H1 (cell line): ENCODE measurements at regions not wholly inside any gene's neighbourhood (a gene's known extent, or its start where the extent isn't known, plus 50 kb on each side); places are given as distances from the start of the nearest gene placed in this dataset.

Experiments
- CTCF ChIA-PET: fragments of 300-600 bp; sonication (Branson Sonifier 250); formaldehyde crosslinking; loops from one replicate; lab custom pipeline; 2021; ENCODE audit not compliant: partially characterized antibody; lab: Charles Lee
- POLR2A ChIA-PET: fragments of 300-600 bp; sonication (Branson Sonifier 250); formaldehyde crosslinking; loops from one replicate; lab custom pipeline; 2021; ENCODE audit warnings: inconsistent platforms; ENCODE audit not compliant: partially characterized antibody; lab: Charles Lee
- DNase-seq, 2 experiments: peaks; one replicate each; pipeline versions ENCODE4 v3.0.0 to v3.0.0-alpha.2; 2010 to 2022; ENCODE audit warnings: low spot score in 2 of 2, low read depth in 1 of 2, mixed read lengths in 1 of 2
- FAIRE-seq: peaks from 2 replicates; lab custom pipeline; 2011; peaks lifted over from hg19 to GRCh38; lab: Jason Lieb, UNC
- H2AFZ ChIP-seq: 2 replicates; pipeline ENCODE4 v1.8.1; 2012; ENCODE audit warnings: low read length, inconsistent platforms
- H2AK5ac ChIP-seq: 2 replicates; pipeline ENCODE4 v1.6.1; 2013; ENCODE audit warnings: low read depth, low read length
- H2BK120ac ChIP-seq: replicated peaks from 2 replicates; pipeline ENCODE3; 2013; ENCODE audit warnings: low read depth, low read length, inconsistent platforms
- H2BK12ac ChIP-seq: 2 replicates; pipeline ENCODE4 v1.6.1; 2013; ENCODE audit warnings: low read depth, low read length
- H2BK15ac ChIP-seq: 2 replicates; pipeline ENCODE4 v1.6.1; 2013; ENCODE audit warnings: low read length
- H2BK20ac ChIP-seq: 2 replicates; pipeline ENCODE4 v1.6.1; 2013; ENCODE audit warnings: low read length
- H2BK5ac ChIP-seq: 2 replicates; pipeline ENCODE4 v1.6.1; 2013; ENCODE audit warnings: low read depth, low read length
- H3K14ac ChIP-seq: 2 replicates; pipeline ENCODE4 v1.6.1; 2013; ENCODE audit warnings: inconsistent platforms; ENCODE audit not compliant: insufficient read length
- H3K18ac ChIP-seq: 2 replicates; pipeline ENCODE4 v1.6.1; 2013; ENCODE audit warnings: low read length; ENCODE audit errors: extremely low read depth
- H3K23ac ChIP-seq: 2 replicates; pipeline ENCODE4 v1.6.1; 2013; ENCODE audit warnings: inconsistent platforms; ENCODE audit not compliant: insufficient read length
- H3K23me2 ChIP-seq: 2 replicates; pipeline ENCODE4 v1.6.1; 2013; ENCODE audit warnings: low read depth, low read length
- H3K27ac ChIP-seq: 2 replicates; pipeline ENCODE4 v1.6.1; 2011; ENCODE audit warnings: low read depth, low read length, inconsistent platforms
- H3K27me3 ChIP-seq, 4 experiments: replicated peaks in 1 of 4; 1 replicate in 1 of 4; 2 replicates in 3 of 4; pipeline versions ENCODE4 v1.6.1 to v1.8.1; 2011 to 2013; ENCODE audit warnings: low read length in 3 of 4, mild to moderate bottlenecking in 3 of 4, inconsistent platforms in 2 of 4, mixed read lengths in 2 of 4, moderate library complexity in 1 of 4; ENCODE audit not compliant: control insufficient read depth in 3 of 4, insufficient read depth in 3 of 4; ENCODE audit errors: extremely low read depth in 1 of 4
- H3K36me3 ChIP-seq, 4 experiments: 2 replicates each; pipeline versions ENCODE4 v1.6.1 to v1.8.1; 2011 to 2013; ENCODE audit warnings: mild to moderate bottlenecking in 4 of 4, low read length in 3 of 4, moderate library complexity in 2 of 4, control low read depth in 1 of 4, inconsistent platforms in 1 of 4; ENCODE audit not compliant: insufficient read depth in 4 of 4, control insufficient read depth in 2 of 4
- H3K4ac ChIP-seq: replicated peaks from 2 replicates; pipeline ENCODE3; 2013; ENCODE audit warnings: low read length, low read depth, mixed read lengths, inconsistent platforms; ENCODE audit not compliant: insufficient read length
- H3K4me1 ChIP-seq, 4 experiments: replicated peaks in 1 of 4; 1 replicate in 1 of 4; 2 replicates in 3 of 4; pipeline versions ENCODE4 v1.6.1 to v1.8.1; 2011 to 2013; ENCODE audit warnings: low read length in 3 of 4, inconsistent platforms in 2 of 4, mixed read lengths in 1 of 4; ENCODE audit not compliant: insufficient read depth in 4 of 4, control insufficient read depth in 3 of 4
- H3K4me2 ChIP-seq, 2 experiments: 2 replicates each; pipeline versions ENCODE4 v1.6.1 to v1.8.1; 2011 to 2013; ENCODE audit warnings: low read depth in 2 of 2, low read length in 2 of 2, control low read depth in 1 of 2, inconsistent platforms in 1 of 2, mild to moderate bottlenecking in 1 of 2; ENCODE audit not compliant: insufficient read depth in 1 of 2
- H3K4me3 ChIP-seq, 4 experiments: fragments of 200-600, 300-600 bp in 1 of 4; sonication (generic), shearing (Covaris generic), sonication (Bioruptor Twin) in 1 of 4; 2 replicates each; pipeline versions ENCODE4 v1.5.1 to v1.8.1; 2011 to 2016; ENCODE audit warnings: low read length in 4 of 4, low read depth in 3 of 4, control low read depth in 2 of 4, inconsistent platforms in 2 of 4, mild to moderate bottlenecking in 2 of 4, mixed read lengths in 1 of 4, moderate library complexity in 1 of 4; ENCODE audit not compliant: insufficient read depth in 2 of 4; ENCODE audit errors: extremely low read depth in 1 of 4
- H3K56ac ChIP-seq: replicated peaks from 2 replicates; pipeline ENCODE3; 2013; ENCODE audit warnings: low read depth, mild to moderate bottlenecking, mixed read lengths, low read length, inconsistent platforms; ENCODE audit not compliant: insufficient read length
- H3K79me1 ChIP-seq: 2 replicates; pipeline ENCODE4 v1.6.1; 2013; ENCODE audit warnings: low read depth, low read length, control low read depth
- H3K79me2 ChIP-seq, 2 experiments: 2 replicates each; pipeline versions ENCODE4 v1.6.1 to v1.8.1; 2012 to 2013; ENCODE audit warnings: low read length in 2 of 2, mild to moderate bottlenecking in 2 of 2, inconsistent platforms in 1 of 2; ENCODE audit not compliant: insufficient read depth in 2 of 2, control insufficient read depth in 1 of 2
- H3K9ac ChIP-seq, 4 experiments: replicated peaks in 1 of 4; 1 replicate in 1 of 4; 2 replicates in 3 of 4; pipeline versions ENCODE4 v1.6.1 to v1.8.1; 2011 to 2013; ENCODE audit warnings: low read depth in 3 of 4, low read length in 3 of 4, control low read depth in 2 of 4, mild to moderate bottlenecking in 2 of 4, moderate library complexity in 2 of 4, inconsistent platforms in 1 of 4; ENCODE audit errors: extremely low read depth in 1 of 4
- H3K9me3 ChIP-seq, 2 experiments: 2 replicates each; pipeline versions ENCODE4 v1.6.1 to v1.8.1; 2012 to 2013; ENCODE audit warnings: mild to moderate bottlenecking in 2 of 2, moderate library complexity in 2 of 2, control low read depth in 1 of 2, inconsistent platforms in 1 of 2, low read depth in 1 of 2, low read length in 1 of 2, mixed read lengths in 1 of 2; ENCODE audit not compliant: insufficient read depth in 2 of 2
- H4K20me1 ChIP-seq, 2 experiments: replicated peaks in 1 of 2; 2 replicates each; pipeline versions ENCODE3 to v1.8.1; 2011 to 2013; ENCODE audit warnings: inconsistent platforms in 2 of 2, low read length in 2 of 2, mild to moderate bottlenecking in 1 of 2; ENCODE audit not compliant: insufficient read depth in 2 of 2, control insufficient read depth in 1 of 2
- H4K5ac ChIP-seq: 2 replicates; pipeline ENCODE4 v1.6.1; 2013; ENCODE audit warnings: low read length, low read depth, mixed read lengths, inconsistent platforms; ENCODE audit not compliant: insufficient read length
- H4K8ac ChIP-seq: 2 replicates; pipeline ENCODE4 v1.8.0; 2013; ENCODE audit warnings: mild to moderate bottlenecking, moderate library complexity, low read length, inconsistent platforms; ENCODE audit not compliant: insufficient read depth; ENCODE audit errors: extremely low read depth
- H4K91ac ChIP-seq: replicated peaks from 2 replicates; pipeline ENCODE3; 2013; ENCODE audit warnings: low read length, mixed read lengths, inconsistent platforms; ENCODE audit not compliant: insufficient read length
- BRCA1 ChIP-seq: IDR thresholded peaks from 2 replicates; pipeline ENCODE4 v1.6.1; 2012; ENCODE audit warnings: low read depth, low read length, improper control_type of control experiment
- CBX8 ChIP-seq: fragments of 300-800, 300-1000 bp; sonication (generic); IDR thresholded peaks from 2 replicates; pipeline ENCODE4 v1.7.1; 2016; ENCODE audit warnings: low read depth, low read length, borderline replicate concordance
- CEBPB ChIP-seq: IDR thresholded peaks from 2 replicates; pipeline ENCODE4 v1.6.1; 2012; ENCODE audit warnings: low read depth, low read length
- CHD2 ChIP-seq: IDR thresholded peaks from 2 replicates; pipeline ENCODE4 v1.6.1; 2012; ENCODE audit warnings: low read length, improper control_type of control experiment
- CTBP2 ChIP-seq: IDR thresholded peaks from 2 replicates; pipeline ENCODE4 v1.7.0; 2011; ENCODE audit warnings: borderline replicate concordance, mild to moderate bottlenecking, moderate library complexity, mixed read lengths, low read length; ENCODE audit not compliant: insufficient read depth, insufficient read length
- GABPA ChIP-seq: IDR thresholded peaks from 2 replicates; pipeline ENCODE4 v1.6.1; 2011; ENCODE audit warnings: mild to moderate bottlenecking, low read length, moderate library complexity, borderline replicate concordance; ENCODE audit not compliant: insufficient read depth
- GTF2F1 ChIP-seq: IDR thresholded peaks from 2 replicates; pipeline ENCODE4 v1.6.1; 2012; ENCODE audit warnings: low read depth, low read length, improper control_type of control experiment, borderline replicate concordance
- KDM5A ChIP-seq: fragments of 200-600 bp; IDR thresholded peaks from 2 replicates; pipeline ENCODE4 v1.7.1; 2012; ENCODE audit warnings: mild to moderate bottlenecking, low read length, inconsistent platforms, mixed read lengths
- POLR2A ChIP-seq, 2 experiments: IDR thresholded peaks; 1 replicate in 1 of 2; 2 replicates in 1 of 2; pipeline ENCODE4 v1.6.1; 2011; ENCODE audit warnings: low read depth in 2 of 2, low read length in 2 of 2, mild to moderate bottlenecking in 2 of 2; ENCODE audit errors: control extremely low read depth in 1 of 2
- RAD21 ChIP-seq, 2 experiments: IDR thresholded peaks in 1 of 2; conservative IDR thresholded peaks in 1 of 2; 2 replicates each; pipeline ENCODE4 v1.6.1; 2011; ENCODE audit warnings: low read depth in 2 of 2, low read length in 2 of 2, improper control_type of control experiment in 1 of 2, inconsistent platforms in 1 of 2, mild to moderate bottlenecking in 1 of 2, moderate library complexity in 1 of 2
- SAP30 ChIP-seq: fragments of 300-600 bp; sonication (generic); IDR thresholded peaks from 2 replicates; pipeline ENCODE4 v1.7.1; 2012; ENCODE audit warnings: low read length, moderate library complexity, mild to moderate bottlenecking, inconsistent platforms; ENCODE audit not compliant: insufficient read depth, insufficient replicate concordance
- TBP ChIP-seq: IDR thresholded peaks from 2 replicates; pipeline ENCODE4 v1.6.1; 2011; ENCODE audit warnings: low read depth, low read length, improper control_type of control experiment
- TCF12 ChIP-seq: IDR thresholded peaks from 2 replicates; pipeline ENCODE4 v1.6.1; 2011; ENCODE audit warnings: low read depth, mild to moderate bottlenecking, low read length
- TEAD4 ChIP-seq: IDR thresholded peaks from 2 replicates; pipeline ENCODE4 v1.6.1; 2012; ENCODE audit warnings: low read depth, low read length, inconsistent platforms, mixed read lengths
- WGBS, 2 experiments: shearing (Covaris generic) in 1 of 2; methylation state at CpG; one replicate each; pipeline versions ENCODE4 v1.1.6 to v1.1.7; 2013 to 2015; ENCODE audit warnings: low lambda C conversion rate in 2 of 2, mixed read lengths in 2 of 2, inconsistent platforms in 1 of 2, low coverage in 1 of 2, missing lambda C conversion rate in 1 of 2; ENCODE audit not compliant: insufficient replicate concordance in 2 of 2, insufficient coverage in 1 of 2, insufficient read length in 1 of 2; ENCODE audit errors: extremely low coverage in 1 of 2, missing lambda C conversion rate in 1 of 2; 5-methylcytosine and 5-hydroxymethylcytosine counted together

DNA sequence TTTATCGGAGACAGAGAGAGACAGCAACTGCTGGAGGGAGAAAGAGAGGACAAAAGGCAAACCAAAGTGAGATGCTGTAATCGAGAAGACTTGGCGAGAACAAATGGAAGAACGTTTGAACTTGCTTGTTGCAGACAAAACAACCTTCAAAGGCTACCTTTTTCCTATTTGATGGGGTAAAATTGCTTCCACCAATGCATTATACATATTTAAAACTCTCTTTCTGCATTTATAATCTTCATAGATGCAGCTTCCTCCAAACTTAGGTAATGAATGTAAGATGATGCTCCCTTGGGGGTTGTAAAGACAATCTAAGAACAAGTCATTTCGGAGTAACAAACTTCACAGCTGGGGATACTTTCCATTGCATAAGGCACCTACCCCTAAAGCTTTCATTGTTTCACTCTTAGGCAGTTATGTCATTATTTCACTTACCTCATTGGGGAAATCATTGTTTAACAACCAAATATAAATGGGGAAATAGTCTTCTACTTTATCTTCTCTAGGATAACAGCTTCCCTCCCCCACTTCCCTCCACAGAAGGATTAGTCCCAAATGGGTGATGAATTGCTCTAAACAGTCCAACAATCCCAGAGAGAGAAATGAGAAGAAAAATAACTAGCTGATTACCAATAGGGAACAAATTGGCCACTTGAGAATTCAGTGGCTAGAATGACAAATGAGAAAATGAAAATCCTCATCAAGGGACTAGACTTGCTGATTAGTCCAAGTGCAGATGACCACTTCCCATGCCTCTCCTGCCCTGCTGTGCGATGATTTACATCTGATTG is 269.8 kb upstream of the ADAMTS9 start:
- DNase-seq (no peak), FAIRE-seq (no peak)
- Histone ChIP-seq H3K4ac (no peak overlapping the region), H4K20me1 (no peaks in the 10 kb centered on the region), H3K9ac (no peak overlapping the region), H3K9me3 (no peaks in the 10 kb centered on the region), H3K27ac (no peak overlapping the region), H2BK12ac (no peak overlapping the region), H3K4me1 (no peaks in the 10 kb centered on the region), H3K79me2 (no peaks in the 10 kb centered on the region), H4K8ac (no peak overlapping the region), H4K91ac (no peak overlapping the region), H3K4me2 (no peak overlapping the region), H2BK5ac (no peak overlapping the region), H3K23me2 (no peaks in the 10 kb centered on the region), H3K56ac (no peak overlapping the region), H2BK20ac (no peak overlapping the region), H2AK5ac (no peak overlapping the region), H4K5ac (no peak overlapping the region), H2AFZ (no peak overlapping the region), H3K18ac (no peak overlapping the region), H3K23ac (no peak overlapping the region), H3K27me3 (no peaks in the 10 kb centered on the region), H3K36me3 (no peaks in the 10 kb centered on the region; a peak in 1 of 8 replicates), H3K14ac (no peak overlapping the region), H3K79me1 (no peaks in the 10 kb centered on the region), H2BK15ac (no peak overlapping the region), H3K4me3 (no peak overlapping the region), H2BK120ac (no peak overlapping the region)
- ChIA-PET POLR2A (no interaction called here), CTCF (no interaction called here)
- 79% methylated on average over 6 of the region's 6 CpGs; no CpG with 5 or more reads in 1 of the 2 experiments for WGBS, 2 experiments
- TF ChIP-seq CBX8 (no peak), TEAD4 (no peak), CTBP2 (no peak), KDM5A (no peak), GTF2F1 (no peak), GABPA (no peak), BRCA1 (no peak), TCF12 (no peak), RAD21 (IDR thresholded peaks at IDR 0.05 in 1 of 2, conservative IDR thresholded peaks at IDR 0.05 in 1 of 2; ENCODE audit: low read depth in 2 of 2, low read length in 2 of 2) (no peak), POLR2A (IDR thresholded peaks at IDR 0.05; ENCODE audit: control extremely low read depth in 1 of 2, low read depth in 2 of 2, low read length in 2 of 2) (no peak), SAP30 (no peak), CEBPB (no peak), CHD2 (no peak), TBP (no peak)
